SU-DHL-6 (cell line): ENCODE measurements at regions not wholly inside any gene's neighbourhood (a gene's known extent, or its start where the extent isn't known, plus 50 kb on each side); places are given as distances from the start of the nearest gene placed in this dataset.

Experiments used
- CTCF ChIP-seq: fragments of 200-600 bp; sonication (generic); IDR thresholded peaks from one replicate; pipeline ENCODE4 v1.5.1; 2017; ENCODE audit warnings: antibody characterized with exemption, mild to moderate bottlenecking, low read length, moderate library complexity; ENCODE audit not compliant: insufficient read depth, poor library complexity, severe bottlenecking
- EZH2phosphoT487 ChIP-seq: fragments of 200-600 bp; sonication (generic), shearing (Covaris generic); conservative IDR thresholded peaks from 2 replicates; pipeline ENCODE4 v1.6.1; 2018; ENCODE audit warnings: mild to moderate bottlenecking, antibody characterized with exemption, low read length, moderate library complexity, mixed read lengths

GRCh38 chr5:31059889-31060288 lies 133.6 kb upstream of the CDH6 start:
- TF ChIP-seq CTCF (no peak), EZH2phosphoT487 (no peak)
